GM10248 (cell line): ENCODE measurements at regions not wholly inside any gene's neighbourhood (a gene's known extent, or its start where the extent isn't known, plus 50 kb on each side); places are given as distances from the start of the nearest gene placed in this dataset.

ENCODE experiments used
- CTCF ChIA-PET: fragments of 300-600 bp; sonication (Branson Sonifier 250); formaldehyde crosslinking; extraction: SDS; loops from one replicate; lab custom pipeline; 2021; ENCODE audit warnings: antibody characterized with exemption; lab: Yijun Ruan, JAX
- POLR2A ChIA-PET: fragments of 350-650 bp; sonication (Branson Sonifier 250); formaldehyde crosslinking; extraction: SDS; loops from one replicate; lab custom pipeline; 2020; ENCODE audit warnings: antibody characterized with exemption; lab: Yijun Ruan, JAX
- DNase-seq: peaks from one replicate; pipeline ENCODE4 v3.0.0; 2012; ENCODE audit errors: extremely low spot score
- CTCF ChIP-seq: IDR thresholded peaks from 2 replicates; pipeline ENCODE4 v1.5.1; 2012; ENCODE audit warnings: mild to moderate bottlenecking, low read depth; ENCODE audit errors: extremely low read depth, missing control alignments, control extremely low read depth

- ChIA-PET CTCF (interaction anchor here (1.1 to 3.2 kb wide), 3 partner anchors 10 to 13 kb away, joined by 3 to 9 read pairs (median 7); no protein-coding TSS in a partner anchor), POLR2A (no interaction called here)
- no peak for TF ChIP-seq CTCF
- DNase-seq, result no peak
These were observed 165.0 kb upstream of the TRPC6 start for GRCh38 chr11:101748572-101749344.

GRCh38 chr11:101745756-101746155 is 161.9 kb upstream of the TRPC6 start:
- DNase-seq, result no peak
- TF ChIP-seq CTCF, result no peak
- ChIA-PET POLR2A (no interaction called here), CTCF (no interaction called here)

GRCh38 chr11:101743828-101744227 is 160.0 kb upstream of the TRPC6 start:
- no peak for TF ChIP-seq CTCF
- ChIA-PET POLR2A (no interaction called here), CTCF (no interaction called here)
- DNase-seq, result no peak

- ChIA-PET POLR2A (no interaction called here), CTCF (interaction anchor here (1.0 to 1.6 kb wide), 3 partner anchors 9 to 415 kb away, joined by 3 to 4 read pairs (median 3); no protein-coding TSS in a partner anchor)
- DNase-seq, result no peak
- no peak for TF ChIP-seq CTCF
These were observed 157.8 kb upstream of the TRPC6 start for GRCh38 chr11:101741479-101742175.

- no peak for DNase-seq
- CTCF ChIA-PET, result interaction anchor here (1.0 kb wide), 1 partner anchor 415 kb away, joined by 3 read pairs; no protein-coding TSS in a partner anchor
- no peak for TF ChIP-seq CTCF
- POLR2A ChIA-PET, result no interaction called here
These were observed 157.3 kb upstream of the TRPC6 start for GRCh38 chr11:101741061-101741460.

GRCh38 chr11:101738452-101738851 is 154.6 kb upstream of the TRPC6 start:
- ChIA-PET CTCF (interaction anchor here (2.7 kb wide), 1 partner anchor 10 kb away, joined by 9 read pairs; no protein-coding TSS in a partner anchor), POLR2A (no interaction called here)
- no peak for DNase-seq
- TF ChIP-seq CTCF, result no peak
